Epithelial cell of esophagus (primary cell): ENCODE measurements at regions not wholly inside any gene's neighbourhood (a gene's known extent, or its start where the extent isn't known, plus 50 kb on each side); places are given as distances from the start of the nearest gene placed in this dataset.

ENCODE experiments used
- DNase-seq: peaks from one replicate; pipeline ENCODE4 v3.0.0; 2010; ENCODE audit warnings: low read depth
- H3K4me3 ChIP-seq: 2 replicates; pipeline ENCODE4 v1.5.1; 2011; ENCODE audit warnings: mild to moderate bottlenecking, low read length, control low read depth
- CTCF ChIP-seq: IDR thresholded peaks from 2 replicates; pipeline ENCODE4 v1.5.1; 2011; ENCODE audit warnings: low read depth, mild to moderate bottlenecking, low read length, control low read depth, inconsistent platforms; ENCODE audit not compliant: insufficient read depth; ENCODE audit errors: missing control alignments

DNA sequence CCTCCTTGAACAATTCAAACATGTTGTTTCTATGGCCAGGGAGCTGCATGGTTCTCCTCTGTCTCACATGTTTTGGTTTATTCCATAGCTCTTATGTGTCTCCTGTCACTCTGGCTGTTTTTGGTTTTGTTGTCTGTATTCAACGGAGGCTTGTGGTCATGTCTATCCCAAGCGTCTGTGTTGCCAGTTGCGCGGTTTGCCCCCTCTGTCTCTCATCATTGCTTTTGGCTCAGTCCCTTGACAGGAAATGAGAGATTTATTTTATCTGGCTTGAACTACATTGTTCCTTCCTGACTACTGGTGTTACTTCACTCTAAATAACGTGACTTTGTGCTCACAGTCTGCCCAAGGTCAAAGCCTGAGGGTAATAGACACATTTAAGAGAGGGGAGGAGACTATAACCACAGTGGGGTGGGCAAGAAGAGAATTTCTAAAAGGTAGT, 96.4 kb upstream of the SOX5 start:
- H3K4me3 ChIP-seq = no peak overlapping the region
- no peak for DNase-seq
- TF ChIP-seq CTCF = no peak

- TF ChIP-seq CTCF = no peak
- no peak for DNase-seq
- no peak overlapping the region for H3K4me3 ChIP-seq
These were observed 95.7 kb upstream of the SOX5 start for GRCh38 chr12:24044941-24045703.

- TF ChIP-seq CTCF = no peak
- no peak overlapping the region for H3K4me3 ChIP-seq
- no peak for DNase-seq
These were observed 93.2 kb upstream of the SOX5 start for GRCh38 chr12:24042651-24043050.

DNA sequence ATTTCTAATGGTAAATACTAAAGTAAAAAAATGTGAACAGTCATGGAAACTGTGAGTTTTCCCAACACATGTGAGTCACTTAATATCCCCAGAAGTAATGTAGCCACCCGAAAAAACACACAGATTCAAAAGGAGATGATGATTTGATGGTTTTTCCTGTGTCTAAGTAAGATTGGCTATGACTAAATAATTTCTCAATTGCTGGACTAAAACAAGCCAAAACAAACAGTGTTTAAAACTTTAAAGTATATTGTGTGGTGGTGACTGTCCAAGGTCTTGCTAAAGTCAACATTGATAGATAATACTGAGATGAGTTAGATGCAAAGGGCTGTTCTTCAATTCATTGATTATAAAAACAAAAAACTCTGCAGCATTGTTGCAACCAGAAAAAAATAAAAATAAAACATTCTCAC, 89.6 kb upstream of the SOX5 start:
- H3K4me3 ChIP-seq = no peak overlapping the region
- TF ChIP-seq CTCF = no peak
- peak; percentile 81 for DNase-seq

GRCh38 chr12:24038211-24038997, 88.9 kb upstream of the SOX5 start:
- H3K4me3 ChIP-seq = no peak overlapping the region
- no peak for TF ChIP-seq CTCF
- DNase-seq = no peak

DNA sequence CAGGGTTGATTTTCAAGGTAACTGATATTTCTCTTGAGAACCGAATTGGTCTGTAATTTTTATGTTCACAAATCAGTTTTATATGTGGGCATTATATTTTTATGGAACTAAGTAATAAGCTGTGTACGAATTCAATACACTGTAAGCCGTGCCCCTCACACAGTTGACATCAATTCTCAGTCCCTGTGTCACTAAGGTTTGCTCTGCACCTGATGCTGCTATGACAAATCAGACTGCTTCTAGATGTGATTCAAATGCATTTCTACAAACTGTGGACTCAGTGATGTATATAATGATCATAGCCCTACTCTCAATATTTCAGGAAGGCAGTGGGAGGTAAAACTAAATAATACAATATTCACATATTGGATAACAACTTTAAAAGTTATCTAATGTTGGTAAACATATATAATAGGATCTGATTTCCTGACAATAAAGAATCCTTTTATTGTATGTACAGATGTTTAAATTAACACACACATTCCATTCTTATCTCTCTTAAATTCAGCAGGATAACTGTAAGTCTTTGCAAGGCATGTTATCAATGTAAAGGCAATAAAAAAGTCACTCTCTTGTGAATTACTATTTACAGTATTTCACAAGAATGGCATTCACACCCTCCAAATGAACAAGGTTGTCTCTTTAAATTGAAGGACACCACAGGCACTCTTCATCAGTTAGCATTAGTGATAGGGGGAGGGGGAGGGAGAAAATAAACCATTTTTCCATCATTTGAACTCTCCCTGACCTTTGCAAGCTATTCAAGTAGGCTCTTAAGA, 87.2 kb upstream of the SOX5 start:
- no peak overlapping the region for H3K4me3 ChIP-seq
- no peak for DNase-seq
- TF ChIP-seq CTCF = no peak
